NB4 (cell line): ENCODE measurements at regions not wholly inside any gene's neighbourhood (a gene's known extent, or its start where the extent isn't known, plus 50 kb on each side); places are given as distances from the start of the nearest gene placed in this dataset.

ENCODE experiments used
- MYC ChIP-seq: IDR thresholded peaks from 2 replicates; pipeline ENCODE4 v1.6.1; 2011; ENCODE audit warnings: low read depth, low read length
- POLR2A ChIP-seq: IDR thresholded peaks from 2 replicates; pipeline ENCODE4 v1.6.1; 2011; ENCODE audit warnings: mild to moderate bottlenecking; ENCODE audit not compliant: insufficient read length; ENCODE audit errors: extremely low read depth
- TF ChIP-seq, protein P1 (sequence below): IDR thresholded peaks from one replicate; pipeline ENCODE4 v1.5.1; 2012; ENCODE audit warnings: low read depth, low read length
- TF ChIP-seq, protein P2 (sequence below): IDR thresholded peaks from 2 replicates; pipeline ENCODE4 v1.6.1; 2011; ENCODE audit warnings: low read depth, low read length

DNA sequence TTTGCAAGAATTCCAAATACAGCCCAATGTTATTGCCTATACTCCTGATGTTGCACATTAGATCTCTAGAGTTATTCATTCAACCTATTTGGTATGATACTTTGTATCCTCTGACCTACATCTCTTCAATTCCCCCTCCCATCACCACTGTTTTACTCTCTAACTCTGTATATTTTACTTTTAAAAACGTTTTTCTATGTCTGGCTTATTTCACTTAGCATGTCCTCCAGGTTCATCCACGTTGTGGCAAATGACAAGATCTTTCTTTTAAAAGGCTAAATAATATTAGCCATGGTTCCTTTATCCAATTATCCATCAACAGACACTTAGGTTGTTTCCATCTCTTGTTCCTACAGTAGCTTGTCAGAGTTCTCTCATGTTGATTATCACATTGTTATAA, 207.1 kb upstream of the PTGFR start:
- TF ChIP-seq, protein P1, sequence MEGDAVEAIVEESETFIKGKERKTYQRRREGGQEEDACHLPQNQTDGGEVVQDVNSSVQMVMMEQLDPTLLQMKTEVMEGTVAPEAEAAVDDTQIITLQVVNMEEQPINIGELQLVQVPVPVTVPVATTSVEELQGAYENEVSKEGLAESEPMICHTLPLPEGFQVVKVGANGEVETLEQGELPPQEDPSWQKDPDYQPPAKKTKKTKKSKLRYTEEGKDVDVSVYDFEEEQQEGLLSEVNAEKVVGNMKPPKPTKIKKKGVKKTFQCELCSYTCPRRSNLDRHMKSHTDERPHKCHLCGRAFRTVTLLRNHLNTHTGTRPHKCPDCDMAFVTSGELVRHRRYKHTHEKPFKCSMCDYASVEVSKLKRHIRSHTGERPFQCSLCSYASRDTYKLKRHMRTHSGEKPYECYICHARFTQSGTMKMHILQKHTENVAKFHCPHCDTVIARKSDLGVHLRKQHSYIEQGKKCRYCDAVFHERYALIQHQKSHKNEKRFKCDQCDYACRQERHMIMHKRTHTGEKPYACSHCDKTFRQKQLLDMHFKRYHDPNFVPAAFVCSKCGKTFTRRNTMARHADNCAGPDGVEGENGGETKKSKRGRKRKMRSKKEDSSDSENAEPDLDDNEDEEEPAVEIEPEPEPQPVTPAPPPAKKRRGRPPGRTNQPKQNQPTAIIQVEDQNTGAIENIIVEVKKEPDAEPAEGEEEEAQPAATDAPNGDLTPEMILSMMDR: no peak
- TF ChIP-seq, protein P2, sequence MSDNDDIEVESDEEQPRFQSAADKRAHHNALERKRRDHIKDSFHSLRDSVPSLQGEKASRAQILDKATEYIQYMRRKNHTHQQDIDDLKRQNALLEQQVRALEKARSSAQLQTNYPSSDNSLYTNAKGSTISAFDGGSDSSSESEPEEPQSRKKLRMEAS: no peak
- TF ChIP-seq POLR2A (no peak), MYC (no peak)
